Activated T-helper 1 cell treated with anti-CD3 and anti-CD28 coated beads, Interleukin-12 subunit alpha, Interleukin-12 subunit beta, Interleukin-2, Interleukin-4 antibody, amounts not matched to agents 30 ng/mL and 10 ng/mL and 1 ng/mL, durations not matched to agents 14 hours and 24 hours and 36 hours (primary cell): ENCODE measurements at regions not wholly inside any gene's neighbourhood (a gene's known extent, or its start where the extent isn't known, plus 50 kb on each side); places are given as distances from the start of the nearest gene placed in this dataset.
"Not testable (repeated sequence)": the region's sequence is repeated elsewhere in the genome, so short reads cannot be mapped to it uniquely, and the experiment has no call there.

ENCODE experiments used
- DNase-seq: peaks from one replicate; pipeline ENCODE4 v3.0.0; 2021; ENCODE audit warnings: low spot score
- H3K27ac Mint-ChIP-seq: one replicate; pipeline ENCODE4 v1.8.0; 2021; ENCODE audit warnings: mild to moderate bottlenecking, mixed read lengths
- H3K27me3 Mint-ChIP-seq: one replicate; pipeline ENCODE4 v1.8.0; 2022; ENCODE audit warnings: mild to moderate bottlenecking, moderate library complexity, mixed read lengths; ENCODE audit not compliant: insufficient read depth
- H3K36me3 Mint-ChIP-seq: one replicate; pipeline ENCODE4 v1.8.0; 2021; ENCODE audit warnings: low read depth, mixed read lengths
- H3K4me1 Mint-ChIP-seq: one replicate; pipeline ENCODE4 v1.8.0; 2021; ENCODE audit warnings: low read depth, mixed read lengths
- H3K4me3 Mint-ChIP-seq: one replicate; pipeline ENCODE4 v1.8.0; 2021; ENCODE audit warnings: mild to moderate bottlenecking, moderate library complexity, mixed read lengths
- H3K9me3 Mint-ChIP-seq: one replicate; pipeline ENCODE4 v1.8.0; 2021; ENCODE audit warnings: mixed read lengths
- intact Hi-C: fragments of 100-400 bp; cut with micrococcal nuclease; formaldehyde crosslinking; loops from one replicate; pipeline ENCODE4 v1.15.1; 2024

GRCh38 chr15:95636107-95636506 lies 694.4 kb upstream of the NR2F2 start:
- Mint-ChIP-seq H3K4me3 (no peak overlapping the region), H3K27ac (no peak overlapping the region), H3K27me3 (peaks cover 1% of the 10 kb centered on the region), H3K9me3 (no peaks in the 10 kb centered on the region), H3K36me3 (no peaks in the 10 kb centered on the region), H3K4me1 (no peaks in the 10 kb centered on the region)
- DNase-seq = no peak
- intact Hi-C loops = no loop called here

GRCh38 chr15:95637234-95637633 lies 693.3 kb upstream of the NR2F2 start:
- intact Hi-C loops, DNase-seq, H3K4me3 Mint-ChIP-seq, H3K36me3 Mint-ChIP-seq, H3K4me1 Mint-ChIP-seq, H3K27ac Mint-ChIP-seq, H3K27me3 Mint-ChIP-seq, H3K9me3 Mint-ChIP-seq: not testable (repeated sequence)

GRCh38 chr15:95639208-95639607 lies 691.3 kb upstream of the NR2F2 start:
- no peak overlapping the region for H3K4me3 Mint-ChIP-seq
- H3K4me1 Mint-ChIP-seq = no peaks in the 10 kb centered on the region
- H3K36me3 Mint-ChIP-seq = no peaks in the 10 kb centered on the region
- H3K27me3 Mint-ChIP-seq = peaks cover 1% of the 10 kb centered on the region
- intact Hi-C loops = no loop called here
- H3K9me3 Mint-ChIP-seq = no peaks in the 10 kb centered on the region
- no peak overlapping the region for H3K27ac Mint-ChIP-seq
- no peak for DNase-seq

- Mint-ChIP-seq H3K9me3 (no peaks in the 10 kb centered on the region), H3K27me3 (peaks cover 6% of the 10 kb centered on the region), H3K4me1 (no peaks in the 10 kb centered on the region), H3K36me3 (no peaks in the 10 kb centered on the region), H3K27ac (no peak overlapping the region), H3K4me3 (no peak overlapping the region)
- intact Hi-C loops = no loop called here
- DNase-seq = no peak
Measured at GRCh38 chr15:95644100-95644875, 686.2 kb upstream of the NR2F2 start.

- Mint-ChIP-seq H3K4me1 (no peaks in the 10 kb centered on the region), H3K4me3 (no peak overlapping the region), H3K27ac (no peak overlapping the region), H3K27me3 (peaks cover 6% of the 10 kb centered on the region), H3K36me3 (no peaks in the 10 kb centered on the region), H3K9me3 (no peaks in the 10 kb centered on the region)
- intact Hi-C loops = no loop called here
- DNase-seq = no peak
Measured at GRCh38 chr15:95645791-95646338, 684.6 kb upstream of the NR2F2 start.

- H3K36me3 Mint-ChIP-seq = no peaks in the 10 kb centered on the region
- H3K27ac Mint-ChIP-seq = no peak overlapping the region
- no peaks in the 10 kb centered on the region for H3K4me1 Mint-ChIP-seq
- intact Hi-C loops = no loop called here
- no peak for DNase-seq
- H3K27me3 Mint-ChIP-seq = peaks cover 5% of the 10 kb centered on the region
- no peak overlapping the region for H3K4me3 Mint-ChIP-seq
- no peaks in the 10 kb centered on the region for H3K9me3 Mint-ChIP-seq
Measured at GRCh38 chr15:95646484-95647273, 683.8 kb upstream of the NR2F2 start.

- Mint-ChIP-seq H3K27me3 (peaks cover 5% of the 10 kb centered on the region), H3K4me3 (no peak overlapping the region), H3K36me3 (no peaks in the 10 kb centered on the region), H3K4me1 (no peaks in the 10 kb centered on the region), H3K9me3 (no peaks in the 10 kb centered on the region), H3K27ac (no peak overlapping the region)
- intact Hi-C loops = no loop called here
- DNase-seq = no peak
Measured at GRCh38 chr15:95647531-95648277, 682.8 kb upstream of the NR2F2 start.

GRCh38 chr15:95653361-95653805 lies 677.1 kb upstream of the NR2F2 start:
- intact Hi-C loops = no loop called here
- DNase-seq = no peak
- no peak overlapping the region for H3K4me3 Mint-ChIP-seq
- no peaks in the 10 kb centered on the region for H3K36me3 Mint-ChIP-seq
- no peaks in the 10 kb centered on the region for H3K9me3 Mint-ChIP-seq
- no peaks in the 10 kb centered on the region for H3K4me1 Mint-ChIP-seq
- H3K27me3 Mint-ChIP-seq = no peaks in the 10 kb centered on the region
- H3K27ac Mint-ChIP-seq = no peak overlapping the region

GRCh38 chr15:95655089-95655607 lies 675.4 kb upstream of the NR2F2 start:
- DNase-seq = no peak
- Mint-ChIP-seq H3K36me3 (no peaks in the 10 kb centered on the region), H3K4me3 (no peak overlapping the region), H3K27ac (no peak overlapping the region), H3K4me1 (no peaks in the 10 kb centered on the region), H3K9me3 (no peaks in the 10 kb centered on the region), H3K27me3 (peaks cover 3% of the 10 kb centered on the region)
- intact Hi-C loops = no loop called here

- H3K4me3 Mint-ChIP-seq = no peak overlapping the region
- H3K9me3 Mint-ChIP-seq = no peaks in the 10 kb centered on the region
- no peaks in the 10 kb centered on the region for H3K36me3 Mint-ChIP-seq
- no peak overlapping the region for H3K27ac Mint-ChIP-seq
- H3K27me3 Mint-ChIP-seq = peaks cover 3% of the 10 kb centered on the region
- H3K4me1 Mint-ChIP-seq = no peaks in the 10 kb centered on the region
- no peak for DNase-seq
- intact Hi-C loops = no loop called here
Measured at GRCh38 chr15:95656595-95656994, 673.9 kb upstream of the NR2F2 start.

- H3K4me1 Mint-ChIP-seq = no peaks in the 10 kb centered on the region
- H3K27me3 Mint-ChIP-seq = peaks cover 3% of the 10 kb centered on the region
- H3K4me3 Mint-ChIP-seq = no peak overlapping the region
- intact Hi-C loops = no loop called here
- no peak for DNase-seq
- H3K9me3 Mint-ChIP-seq = no peaks in the 10 kb centered on the region
- H3K36me3 Mint-ChIP-seq = no peaks in the 10 kb centered on the region
- H3K27ac Mint-ChIP-seq = no peak overlapping the region
Measured at GRCh38 chr15:95658799-95659198, 671.7 kb upstream of the NR2F2 start.

GRCh38 chr15:95659656-95660055 lies 670.8 kb upstream of the NR2F2 start:
- intact Hi-C loops = no loop called here

More at GRCh38 chr15:95659656-95660055, 670.8 kb upstream of the NR2F2 start:
- Mint-ChIP-seq H3K4me3 (no peak overlapping the region), H3K4me1 (no peaks in the 10 kb centered on the region), H3K27me3 (peaks cover 3% of the 10 kb centered on the region), H3K36me3 (no peaks in the 10 kb centered on the region), H3K9me3 (no peaks in the 10 kb centered on the region), H3K27ac (no peak overlapping the region)
- DNase-seq = no peak
